Endodermal cell (in vitro differentiated cells): ENCODE measurements at regions not wholly inside any gene's neighbourhood (a gene's known extent, or its start where the extent isn't known, plus 50 kb on each side); places are given as distances from the start of the nearest gene placed in this dataset.
A peak's percentile ranks its signal among the peaks of the same experiment; 100 is the strongest.
"Not testable (repeated sequence)": the region's sequence is repeated elsewhere in the genome, so short reads cannot be mapped to it uniquely, and the experiment has no call there.

Experiments
- DNase-seq: peaks from one replicate; pipeline ENCODE4 v3.0.0-alpha.2; 2017
- H3K27ac ChIP-seq: 2 replicates; pipeline ENCODE4 v1.5.1; 2013; ENCODE audit warnings: mild to moderate bottlenecking, low read depth, low read length, moderate library complexity
- H3K27me3 ChIP-seq: 2 replicates; pipeline ENCODE4 v1.6.1; 2013; ENCODE audit warnings: mild to moderate bottlenecking, low read length, moderate library complexity; ENCODE audit not compliant: insufficient read depth, control insufficient read depth, poor library complexity, severe bottlenecking
- H3K36me3 ChIP-seq: 2 replicates; pipeline ENCODE4 v1.7.0; 2013; ENCODE audit warnings: mild to moderate bottlenecking, low read length, moderate library complexity; ENCODE audit not compliant: control insufficient read depth, insufficient read depth
- H3K4me1 ChIP-seq: one replicate; pipeline ENCODE4 v1.7.0; 2013; ENCODE audit warnings: low read length; ENCODE audit not compliant: control insufficient read depth, insufficient read depth
- H3K4me3 ChIP-seq: 2 replicates; pipeline ENCODE4 v1.5.1; 2013; ENCODE audit warnings: mild to moderate bottlenecking, low read length, moderate library complexity
- H3K9ac ChIP-seq: 2 replicates; pipeline ENCODE4 v1.6.1; 2013; ENCODE audit warnings: mild to moderate bottlenecking, low read length, moderate library complexity; ENCODE audit not compliant: poor library complexity, severe bottlenecking; ENCODE audit errors: extremely low read depth
- H3K9me3 ChIP-seq: 2 replicates; pipeline ENCODE4 v1.6.1; 2013; ENCODE audit warnings: mild to moderate bottlenecking, low read length, moderate library complexity; ENCODE audit not compliant: control insufficient read depth
- H3K27ac Mint-ChIP-seq: 2 replicates; pipeline ENCODE4 v1.8.0; 2020; ENCODE audit warnings: mixed read lengths
- H3K27me3 Mint-ChIP-seq: 2 replicates; pipeline ENCODE4 v1.8.0; 2021; ENCODE audit warnings: mild to moderate bottlenecking, mixed read lengths; ENCODE audit not compliant: insufficient read depth
- H3K36me3 Mint-ChIP-seq: 2 replicates; pipeline ENCODE4 v1.8.0; 2020; ENCODE audit warnings: low read depth, mixed read lengths
- H3K4me1 Mint-ChIP-seq: 2 replicates; pipeline ENCODE4 v1.8.0; 2020; ENCODE audit warnings: mixed read lengths
- H3K4me3 Mint-ChIP-seq: 2 replicates; pipeline ENCODE4 v1.8.0; 2020; ENCODE audit warnings: mild to moderate bottlenecking, moderate library complexity, mixed read lengths
- H3K9me3 Mint-ChIP-seq: 2 replicates; pipeline ENCODE4 v1.8.0; 2020; ENCODE audit warnings: mild to moderate bottlenecking, mixed read lengths
- WGBS, 2 experiments: methylation state at CpG; one replicate each; pipeline versions ENCODE4 v1.1.5 to v1.1.7; 2013; ENCODE audit warnings: missing lambda C conversion rate in 2 of 2, mixed read lengths in 1 of 2; ENCODE audit not compliant: insufficient coverage in 1 of 2, insufficient read length in 1 of 2; 5-methylcytosine and 5-hydroxymethylcytosine counted together
- TF ChIP-seq, protein P1 (sequence below): fragments of 200-600 bp; sonication (generic); conservative IDR thresholded peaks from 2 replicates; pipeline ENCODE4 v1.5.0; 2021; ENCODE audit warnings: antibody characterized with exemption, mild to moderate bottlenecking

GRCh38 chr21:5143011-5143410 is 5378.4 kb upstream of the TPTE start:
- H3K9me3 Mint-ChIP-seq, H3K4me3 Mint-ChIP-seq, H3K4me1 ChIP-seq, H3K36me3 Mint-ChIP-seq, H3K9ac ChIP-seq, H3K4me1 Mint-ChIP-seq, H3K9me3 ChIP-seq, H3K27me3 ChIP-seq, H3K27me3 Mint-ChIP-seq, H3K27ac Mint-ChIP-seq, H3K36me3 ChIP-seq, H3K27ac ChIP-seq, DNase-seq, H3K4me3 ChIP-seq: not testable (repeated sequence)
- 96 to 100% methylated on average over 1 to 3 of the region's 6 CpGs for WGBS, 2 experiments

GRCh38 chr21:5144731-5145130 is 5376.7 kb upstream of the TPTE start:
- WGBS, 2 experiments: no CpG with 5 or more reads among the region's 15 CpGs
- not testable (repeated sequence) for H3K4me1 Mint-ChIP-seq, H3K9me3 Mint-ChIP-seq

GRCh38 chr21:5147685-5148084 is 5373.7 kb upstream of the TPTE start:
- H3K9me3 ChIP-seq: not testable (repeated sequence)
- 60% methylated on average over 4 of the region's 18 CpGs; no CpG with 5 or more reads in 1 of the 2 experiments for WGBS, 2 experiments

More at GRCh38 chr21:5144731-5145130, 5376.7 kb upstream of the TPTE start:
- H3K27ac Mint-ChIP-seq, H3K36me3 ChIP-seq, H3K9ac ChIP-seq, H3K27ac ChIP-seq, H3K4me3 Mint-ChIP-seq, H3K4me1 ChIP-seq, H3K9me3 ChIP-seq, DNase-seq, H3K36me3 Mint-ChIP-seq, H3K27me3 ChIP-seq, H3K4me3 ChIP-seq, H3K27me3 Mint-ChIP-seq: not testable (repeated sequence)

DNA sequence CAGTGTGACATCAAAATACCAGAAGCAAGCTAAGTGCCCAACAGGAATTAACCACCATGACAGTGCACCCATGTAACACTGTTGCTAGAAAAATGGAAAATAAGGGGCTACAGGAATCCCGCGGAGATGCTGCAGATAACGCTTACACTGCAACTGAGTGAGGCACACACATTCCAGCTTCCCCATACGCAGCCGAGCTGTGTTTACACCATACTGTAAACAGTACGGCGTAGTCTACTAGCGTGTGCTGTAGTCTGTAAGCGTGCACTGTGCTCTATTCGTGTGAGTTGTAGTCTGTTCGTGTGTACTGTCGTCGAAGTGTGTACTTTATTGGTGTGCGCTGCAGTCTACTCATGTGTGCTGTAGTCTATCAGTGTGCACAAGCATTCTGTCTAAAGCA is 5372.2 kb upstream of the TPTE start:
- not testable (repeated sequence) for H3K4me1 Mint-ChIP-seq, DNase-seq, H3K4me1 ChIP-seq, H3K9me3 Mint-ChIP-seq, H3K9ac ChIP-seq, H3K9me3 ChIP-seq, H3K27me3 ChIP-seq, H3K36me3 Mint-ChIP-seq, H3K27ac ChIP-seq, H3K4me3 ChIP-seq, H3K4me3 Mint-ChIP-seq, H3K27ac Mint-ChIP-seq, H3K36me3 ChIP-seq, H3K27me3 Mint-ChIP-seq
- WGBS, 2 experiments: 91% methylated on average over 5 of the region's 14 CpGs; no CpG with 5 or more reads in 1 of the 2 experiments

More at GRCh38 chr21:5147685-5148084, 5373.7 kb upstream of the TPTE start:
- not testable (repeated sequence) for H3K27me3 Mint-ChIP-seq, H3K27me3 ChIP-seq, H3K36me3 Mint-ChIP-seq, H3K4me1 Mint-ChIP-seq, H3K4me3 Mint-ChIP-seq, H3K27ac ChIP-seq, H3K36me3 ChIP-seq, H3K27ac Mint-ChIP-seq, H3K9ac ChIP-seq, DNase-seq, H3K4me1 ChIP-seq, H3K4me3 ChIP-seq, H3K9me3 Mint-ChIP-seq
- TF ChIP-seq, protein P1, sequence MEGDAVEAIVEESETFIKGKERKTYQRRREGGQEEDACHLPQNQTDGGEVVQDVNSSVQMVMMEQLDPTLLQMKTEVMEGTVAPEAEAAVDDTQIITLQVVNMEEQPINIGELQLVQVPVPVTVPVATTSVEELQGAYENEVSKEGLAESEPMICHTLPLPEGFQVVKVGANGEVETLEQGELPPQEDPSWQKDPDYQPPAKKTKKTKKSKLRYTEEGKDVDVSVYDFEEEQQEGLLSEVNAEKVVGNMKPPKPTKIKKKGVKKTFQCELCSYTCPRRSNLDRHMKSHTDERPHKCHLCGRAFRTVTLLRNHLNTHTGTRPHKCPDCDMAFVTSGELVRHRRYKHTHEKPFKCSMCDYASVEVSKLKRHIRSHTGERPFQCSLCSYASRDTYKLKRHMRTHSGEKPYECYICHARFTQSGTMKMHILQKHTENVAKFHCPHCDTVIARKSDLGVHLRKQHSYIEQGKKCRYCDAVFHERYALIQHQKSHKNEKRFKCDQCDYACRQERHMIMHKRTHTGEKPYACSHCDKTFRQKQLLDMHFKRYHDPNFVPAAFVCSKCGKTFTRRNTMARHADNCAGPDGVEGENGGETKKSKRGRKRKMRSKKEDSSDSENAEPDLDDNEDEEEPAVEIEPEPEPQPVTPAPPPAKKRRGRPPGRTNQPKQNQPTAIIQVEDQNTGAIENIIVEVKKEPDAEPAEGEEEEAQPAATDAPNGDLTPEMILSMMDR: peak; percentile 59

DNA sequence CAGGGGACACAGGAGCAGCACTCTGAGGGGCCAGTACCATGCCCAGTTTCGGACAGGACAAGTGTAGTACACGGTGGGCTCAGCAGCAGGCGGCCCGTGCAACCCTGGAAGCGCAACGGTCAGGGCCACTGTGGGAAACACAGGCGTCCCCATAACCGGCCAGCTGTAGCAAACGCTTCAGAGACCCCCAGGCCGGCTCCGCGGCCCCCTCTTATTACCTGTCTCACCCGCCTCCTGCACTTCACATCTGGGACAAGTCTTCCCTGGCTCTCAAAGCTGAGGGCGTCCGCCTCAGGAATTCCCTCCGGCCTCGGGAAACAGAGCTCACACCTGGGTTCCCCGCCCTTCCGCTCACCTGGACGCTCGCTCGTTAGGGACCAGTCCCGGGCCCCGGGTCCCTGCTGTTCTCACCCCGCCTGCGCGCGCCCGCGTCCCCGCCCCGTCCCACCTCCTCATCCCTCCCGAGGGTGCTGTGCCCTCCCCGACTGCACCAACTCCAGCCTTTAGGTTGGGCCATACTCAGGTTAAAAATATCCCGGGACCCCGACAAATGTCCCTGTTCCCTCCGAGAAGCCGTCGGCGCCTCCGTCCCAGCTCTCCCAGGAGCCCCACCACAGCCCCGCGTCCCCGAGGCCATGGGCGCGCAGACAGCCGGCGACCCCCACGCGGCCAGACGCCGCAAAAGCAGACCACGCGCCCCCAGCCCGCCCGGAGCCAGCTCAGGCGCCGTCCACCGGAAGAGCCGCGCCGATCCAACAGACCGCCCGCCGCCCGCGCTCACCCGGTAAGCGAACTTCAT is 5367.3 kb upstream of the TPTE start:
- H3K4me1 ChIP-seq, H3K27ac Mint-ChIP-seq, H3K27me3 Mint-ChIP-seq, H3K9me3 ChIP-seq, H3K36me3 ChIP-seq, H3K4me3 ChIP-seq, H3K4me1 Mint-ChIP-seq, H3K36me3 Mint-ChIP-seq, H3K27me3 ChIP-seq, H3K9ac ChIP-seq, H3K9me3 Mint-ChIP-seq, H3K27ac ChIP-seq, DNase-seq: not testable (repeated sequence)
- 0% methylated on average over 5 of the region's 69 CpGs; no CpG with 5 or more reads in 1 of the 2 experiments for WGBS, 2 experiments
- H3K4me3 Mint-ChIP-seq: peak overlapping the region; percentile 39

DNA sequence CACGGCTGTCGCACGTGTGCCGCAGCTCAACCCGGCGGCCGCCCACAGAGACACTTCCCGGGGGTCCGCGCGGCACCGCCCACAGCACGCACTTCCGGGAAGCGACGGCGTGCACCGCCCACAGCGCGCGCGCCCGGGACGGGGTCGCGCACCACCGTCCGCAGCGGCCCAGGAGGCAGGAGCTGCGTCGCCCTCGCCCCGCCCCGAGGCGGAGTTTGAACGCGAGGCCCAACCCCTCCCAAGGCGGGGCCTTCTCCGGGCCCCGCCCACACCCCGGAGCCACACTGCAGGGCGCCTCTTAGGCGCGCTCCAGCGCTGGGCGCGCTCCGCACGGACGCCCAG is 5366.8 kb upstream of the TPTE start:
- not testable (repeated sequence) for H3K4me3 ChIP-seq

More for the DNA sequence above, 5366.8 kb upstream of the TPTE start:
- H3K27me3 Mint-ChIP-seq, H3K36me3 Mint-ChIP-seq, H3K36me3 ChIP-seq, H3K4me1 Mint-ChIP-seq, H3K27ac ChIP-seq, H3K9me3 ChIP-seq, H3K4me1 ChIP-seq, H3K27me3 ChIP-seq, H3K9me3 Mint-ChIP-seq, H3K27ac Mint-ChIP-seq, H3K9ac ChIP-seq: not testable (repeated sequence)
- DNase-seq: peak; percentile 89
- peak overlapping the region; percentile 39 for H3K4me3 Mint-ChIP-seq
- 0% methylated on average over 19 of the region's 50 CpGs; no CpG with 5 or more reads in 1 of the 2 experiments for WGBS, 2 experiments
